Prostate gland (tissue), 2 donors: ENCODE measurements at regions not wholly inside any gene's neighbourhood (a gene's known extent, or its start where the extent isn't known, plus 50 kb on each side); places are given as distances from the start of the nearest gene placed in this dataset.

Experiments
- POLR2AphosphoS5 ChIP-seq: sonication (generic); formaldehyde crosslinking; IDR thresholded peaks from one replicate; pipeline ENCODE4 v1.6.1; 2017; ENCODE audit warnings: antibody characterized with exemption
- TF ChIP-seq, protein P1 (sequence below), 4 experiments: fragments of 200-600 bp in 2 of 4; fragments of 450-650 bp in 2 of 4; sonication (generic) in 2 of 4; IDR thresholded peaks; 1 replicate in 3 of 4; 2 replicates in 1 of 4; pipeline ENCODE4 v1.5.1; 2016 to 2019; ENCODE audit warnings: antibody characterized with exemption in 4 of 4, mild to moderate bottlenecking in 2 of 4, moderate library complexity in 2 of 4

DNA sequence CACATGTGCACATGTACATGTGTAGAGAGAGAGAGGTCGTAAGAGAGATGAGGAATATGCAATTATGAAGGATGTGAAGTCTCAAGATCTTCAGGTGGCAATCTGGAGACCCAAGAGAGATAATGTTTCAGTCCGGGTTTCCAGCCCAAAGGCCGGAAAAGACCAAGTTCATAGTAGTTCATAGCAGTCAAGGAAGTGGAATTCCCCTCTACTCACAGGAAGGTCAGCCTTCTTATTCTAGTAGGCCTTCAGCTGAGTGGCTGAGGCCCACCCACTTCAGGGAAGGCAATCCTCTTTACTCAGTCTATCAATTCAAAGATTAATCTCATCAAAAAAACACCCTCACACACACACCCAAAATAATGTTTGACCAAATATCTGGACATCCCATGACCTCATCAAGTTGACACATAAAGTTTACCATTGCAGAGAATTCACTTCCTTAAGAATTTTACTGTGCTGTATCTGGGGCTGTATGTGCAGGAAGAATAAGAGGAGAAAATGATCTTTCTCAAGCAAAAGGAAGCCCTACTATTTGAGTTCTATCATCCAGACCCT lies 114.6 kb downstream of the TNFSF18 start:
- TF ChIP-seq, protein P1, sequence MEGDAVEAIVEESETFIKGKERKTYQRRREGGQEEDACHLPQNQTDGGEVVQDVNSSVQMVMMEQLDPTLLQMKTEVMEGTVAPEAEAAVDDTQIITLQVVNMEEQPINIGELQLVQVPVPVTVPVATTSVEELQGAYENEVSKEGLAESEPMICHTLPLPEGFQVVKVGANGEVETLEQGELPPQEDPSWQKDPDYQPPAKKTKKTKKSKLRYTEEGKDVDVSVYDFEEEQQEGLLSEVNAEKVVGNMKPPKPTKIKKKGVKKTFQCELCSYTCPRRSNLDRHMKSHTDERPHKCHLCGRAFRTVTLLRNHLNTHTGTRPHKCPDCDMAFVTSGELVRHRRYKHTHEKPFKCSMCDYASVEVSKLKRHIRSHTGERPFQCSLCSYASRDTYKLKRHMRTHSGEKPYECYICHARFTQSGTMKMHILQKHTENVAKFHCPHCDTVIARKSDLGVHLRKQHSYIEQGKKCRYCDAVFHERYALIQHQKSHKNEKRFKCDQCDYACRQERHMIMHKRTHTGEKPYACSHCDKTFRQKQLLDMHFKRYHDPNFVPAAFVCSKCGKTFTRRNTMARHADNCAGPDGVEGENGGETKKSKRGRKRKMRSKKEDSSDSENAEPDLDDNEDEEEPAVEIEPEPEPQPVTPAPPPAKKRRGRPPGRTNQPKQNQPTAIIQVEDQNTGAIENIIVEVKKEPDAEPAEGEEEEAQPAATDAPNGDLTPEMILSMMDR (IDR thresholded peaks at IDR 0.05) = no peak
- TF ChIP-seq POLR2AphosphoS5 = no peak
